HG03432 (cell line): ENCODE measurements at regions not wholly inside any gene's neighbourhood (a gene's known extent, or its start where the extent isn't known, plus 50 kb on each side); places are given as distances from the start of the nearest gene placed in this dataset.
"Not testable (repeated sequence)": the region's sequence is repeated elsewhere in the genome, so short reads cannot be mapped to it uniquely, and the experiment has no call there.

Source experiments
- ATAC-seq: cut with Tn5 transposase; IDR thresholded peaks from one replicate; pipeline ENCODE4 v1.9.1; 2021; ENCODE audit warnings: mild to moderate bottlenecking, moderate library complexity; ENCODE audit not compliant: unreplicated experiment

- not testable (repeated sequence) for ATAC-seq
Measured at GRCh38 chr2:76697439-76697838, 824.7 kb downstream of the LRRTM4 start.

GRCh38 chr2:76692908-76693307, 829.3 kb downstream of the LRRTM4 start:
- ATAC-seq, result no peak

GRCh38 chr2:76688732-76689131, 833.4 kb downstream of the LRRTM4 start:
- no peak for ATAC-seq

GRCh38 chr2:76687923-76688322, 834.3 kb downstream of the LRRTM4 start:
- no peak for ATAC-seq

- no peak for ATAC-seq
Measured at GRCh38 chr2:76684756-76685155, 837.4 kb downstream of the LRRTM4 start.

- no peak for ATAC-seq
Measured at GRCh38 chr2:76679025-76679396, 843.2 kb downstream of the LRRTM4 start.

GRCh38 chr2:76678383-76679024, 843.7 kb downstream of the LRRTM4 start:
- no peak for ATAC-seq

- no peak for ATAC-seq
Measured at GRCh38 chr2:76675212-76675611, 847.0 kb downstream of the LRRTM4 start.

GRCh38 chr2:76672798-76673197, 849.4 kb downstream of the LRRTM4 start:
- no peak for ATAC-seq

- no peak for ATAC-seq
Measured at GRCh38 chr2:76669966-76670465, 852.2 kb downstream of the LRRTM4 start.

GRCh38 chr2:76668279-76668678, 853.9 kb downstream of the LRRTM4 start:
- no peak for ATAC-seq

GRCh38 chr2:76667821-76668271, 854.3 kb downstream of the LRRTM4 start:
- no peak for ATAC-seq

GRCh38 chr2:76642129-76642528, 880.0 kb downstream of the LRRTM4 start:
- no peak for ATAC-seq

- no peak for ATAC-seq
Measured at GRCh38 chr2:76641506-76641905, 880.7 kb downstream of the LRRTM4 start.

- no peak for ATAC-seq
Measured at GRCh38 chr2:76640905-76641304, 881.3 kb downstream of the LRRTM4 start.

GRCh38 chr2:76639171-76639680, 883.0 kb downstream of the LRRTM4 start:
- ATAC-seq, result no peak

GRCh38 chr2:76633276-76633921, 888.8 kb downstream of the LRRTM4 start:
- ATAC-seq, result no peak

GRCh38 chr2:76625101-76625500, 897.1 kb downstream of the LRRTM4 start:
- ATAC-seq, result no peak

- no peak for ATAC-seq
Measured at GRCh38 chr2:76613330-76613729, 902.6 kb upstream of the GCFC2 start.

- ATAC-seq, result no peak
Measured at GRCh38 chr2:76612764-76613163, 902.0 kb upstream of the GCFC2 start.

GRCh38 chr2:76610451-76610850, 899.7 kb upstream of the GCFC2 start:
- no peak for ATAC-seq

GRCh38 chr2:76599732-76600368, 889.1 kb upstream of the GCFC2 start:
- ATAC-seq, result peak; percentile 99
